B cell (primary cell): ENCODE measurements at regions not wholly inside any gene's neighbourhood (a gene's known extent, or its start where the extent isn't known, plus 50 kb on each side); places are given as distances from the start of the nearest gene placed in this dataset.
"Not testable (repeated sequence)": the region's sequence is repeated elsewhere in the genome, so short reads cannot be mapped to it uniquely, and the experiment has no call there.

Experiments used
- ATAC-seq: fragments of 200-7000 bp; cut with Tn5 transposase; one replicate; pipeline ENCODE4 v1.10.0; 2021; ENCODE audit warnings: low read depth, mild to moderate bottlenecking, moderate number of reproducible peaks, moderate library complexity
- CTCF ChIA-PET: fragments of 350-600 bp; sonication (Branson Sonifier 250); formaldehyde crosslinking; loops from one replicate; lab custom pipeline; 2021; ENCODE audit warnings: antibody characterized with exemption, inconsistent platforms; lab: Charles Lee
- POLR2A ChIA-PET: fragments of 350-600 bp; sonication (Branson Sonifier 250); formaldehyde crosslinking; loops from one replicate; lab custom pipeline; 2021; ENCODE audit warnings: antibody characterized with exemption; lab: Charles Lee
- DNase-seq: peaks from one replicate; pipeline ENCODE4 v3.0.0; 2013
- H2AFZ ChIP-seq: 2 replicates; pipeline ENCODE4 v1.6.1; 2012; ENCODE audit warnings: mild to moderate bottlenecking, low read depth, low read length; ENCODE audit not compliant: insufficient read depth, poor library complexity, severe bottlenecking
- H3K27ac ChIP-seq, 2 donors: 1 replicate in 1 of 2; 2 replicates in 1 of 2; pipeline ENCODE4 v1.5.1; 2012 to 2013; ENCODE audit warnings: low read length in 2 of 2, mild to moderate bottlenecking in 2 of 2, moderate library complexity in 1 of 2
- H3K27me3 ChIP-seq, 4 experiments: fragments of 200-600 bp in 1 of 4; sonication (generic) in 1 of 4; replicated peaks in 1 of 4; 1 replicate in 2 of 4; 2 replicates in 2 of 4; pipeline versions ENCODE4 v1.6.1 to v1.7.0; 2013 to 2016; ENCODE audit warnings: low read length in 3 of 4, mild to moderate bottlenecking in 2 of 4, mixed read lengths in 1 of 4, moderate library complexity in 1 of 4; ENCODE audit not compliant: insufficient read depth in 4 of 4, control insufficient read depth in 3 of 4; ENCODE audit errors: control extremely low read depth in 1 of 4
- H3K36me3 ChIP-seq, 2 experiments: replicated peaks in 1 of 2; 1 replicate in 1 of 2; 2 replicates in 1 of 2; pipeline versions ENCODE4 v1.6.1 to v1.7.1; 2013; ENCODE audit warnings: low read length in 1 of 2; ENCODE audit not compliant: insufficient read depth in 2 of 2, control insufficient read depth in 1 of 2; ENCODE audit errors: control extremely low read depth in 1 of 2, extremely low read depth in 1 of 2
- H3K4me1 ChIP-seq, 2 donors: fragments of 200-600 bp in 1 of 2; sonication (generic) in 1 of 2; 1 replicate in 1 of 2; 2 replicates in 1 of 2; pipeline versions ENCODE4 v1.5.1 to v1.6.1; 2013 to 2017; ENCODE audit warnings: low read length in 2 of 2; ENCODE audit not compliant: control insufficient read depth in 2 of 2, insufficient read depth in 2 of 2
- H3K4me2 ChIP-seq: replicated peaks from 2 replicates; pipeline ENCODE3; 2012; ENCODE audit warnings: mild to moderate bottlenecking, low read depth, low read length; ENCODE audit not compliant: poor library complexity, severe bottlenecking
- H3K4me3 ChIP-seq, 5 experiments: fragments of 200-600 bp in 1 of 5; sonication (generic) in 1 of 5; 1 replicate in 3 of 5; 2 replicates in 2 of 5; pipeline versions ENCODE4 v1.5.1 to v1.7.0; 2011 to 2016; ENCODE audit warnings: low read length in 4 of 5, mild to moderate bottlenecking in 4 of 5, low read depth in 2 of 5, control low read depth in 1 of 5, moderate library complexity in 1 of 5; ENCODE audit not compliant: insufficient read depth in 1 of 5; ENCODE audit errors: control extremely low read depth in 1 of 5, extremely low read depth in 1 of 5
- H3K79me2 ChIP-seq: fragments of 200-600 bp; sonication (generic); one replicate; pipeline ENCODE4 v1.6.0; 2016; ENCODE audit warnings: low read length; ENCODE audit not compliant: control insufficient read depth, insufficient read depth
- H3K9ac ChIP-seq: fragments of 200-600 bp; sonication (generic); 2 replicates; pipeline ENCODE4 v1.6.1; 2017; ENCODE audit warnings: mild to moderate bottlenecking, low read length, moderate library complexity
- H3K9me3 ChIP-seq, 3 donors: one replicate each; pipeline versions ENCODE4 v1.6.1 to v1.7.1; 2013; ENCODE audit warnings: low read length in 2 of 3; ENCODE audit not compliant: control insufficient read depth in 2 of 3, insufficient read depth in 1 of 3; ENCODE audit errors: control extremely low read depth in 1 of 3
- H4K20me1 ChIP-seq: 2 replicates; pipeline ENCODE4 v1.6.0; 2012; ENCODE audit warnings: mild to moderate bottlenecking, low read length; ENCODE audit not compliant: insufficient read depth, control insufficient read depth, poor library complexity, severe bottlenecking
- H3K27ac Mint-ChIP-seq: one replicate; pipeline ENCODE4 v1.8.0; 2021; ENCODE audit warnings: mixed read lengths
- H3K27me3 Mint-ChIP-seq: one replicate; pipeline ENCODE4 v1.8.0; 2021; ENCODE audit warnings: mixed read lengths
- H3K4me1 Mint-ChIP-seq: one replicate; pipeline ENCODE4 v1.8.0; 2021; ENCODE audit warnings: mixed read lengths
- H3K4me3 Mint-ChIP-seq: one replicate; pipeline ENCODE4 v1.8.0; 2021; ENCODE audit warnings: mixed read lengths
- H3K9me3 Mint-ChIP-seq: one replicate; pipeline ENCODE4 v1.8.0; 2022; ENCODE audit warnings: mixed read lengths; ENCODE audit not compliant: insufficient read depth
- CTCF ChIP-seq: fragments of 200-600 bp; IDR thresholded peaks from one replicate; pipeline ENCODE4 v1.8.0; 2022; ENCODE audit warnings: antibody characterized with exemption, mild to moderate bottlenecking
- EZH2 ChIP-seq: IDR thresholded peaks from 2 replicates; pipeline ENCODE4 v1.6.1; 2012; ENCODE audit warnings: borderline replicate concordance, low read depth, mild to moderate bottlenecking, moderate library complexity, low read length; ENCODE audit not compliant: insufficient read depth, poor library complexity, severe bottlenecking
- WGBS: methylation state at CpG from one replicate; pipeline ENCODE4 v1.1.5; 2013; ENCODE audit warnings: missing lambda C conversion rate; ENCODE audit not compliant: insufficient coverage; 5-methylcytosine and 5-hydroxymethylcytosine counted together
- intact Hi-C: fragments of 100-400 bp; cut with micrococcal nuclease; formaldehyde crosslinking; loops from one replicate; pipeline ENCODE4 v1.10.0; 2022

GRCh38 chr11:100409267-100409666 is 277.8 kb upstream of the ARHGAP42 start:
- intact Hi-C loops, H3K9ac ChIP-seq, H3K4me3 ChIP-seq, H3K4me3 Mint-ChIP-seq, H3K27me3 ChIP-seq, H3K4me1 ChIP-seq, CTCF ChIA-PET, H3K4me1 Mint-ChIP-seq, POLR2A ChIA-PET, H3K9me3 ChIP-seq, H3K36me3 ChIP-seq, H3K79me2 ChIP-seq, H3K27me3 Mint-ChIP-seq, H3K27ac ChIP-seq, DNase-seq, H3K27ac Mint-ChIP-seq, H2AFZ ChIP-seq, H4K20me1 ChIP-seq, H3K9me3 Mint-ChIP-seq, H3K4me2 ChIP-seq, ATAC-seq: not testable (repeated sequence)
- WGBS: 88% methylated on average over 9 of the region's 11 CpGs

DNA sequence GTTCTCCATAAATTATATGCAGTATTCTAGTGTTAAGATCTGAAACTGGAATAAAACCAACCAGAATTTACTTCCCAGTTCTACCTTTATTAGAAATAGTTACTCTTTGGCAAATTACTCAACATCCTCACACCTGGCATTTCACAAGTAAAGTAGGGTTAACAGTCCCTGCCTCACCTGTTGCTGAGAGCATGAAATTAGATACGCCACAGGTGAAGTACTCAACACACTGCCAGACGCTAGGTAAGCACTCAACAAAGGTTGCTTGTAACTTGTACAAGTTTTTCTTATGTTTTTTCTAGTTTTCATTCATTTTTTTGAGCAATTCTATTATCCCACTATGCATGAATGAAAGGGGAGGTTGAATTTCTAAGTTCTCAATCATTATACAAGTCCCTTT is 267.6 kb upstream of the ARHGAP42 start:
- DNase-seq (no peak), ATAC-seq (no peak)
- intact Hi-C loops: no loop called here
- Mint-ChIP-seq H3K4me3 (no peak overlapping the region), H3K27ac (no peak overlapping the region), H3K27me3 (no peaks in the 10 kb centered on the region), H3K4me1 (no peaks in the 10 kb centered on the region), H3K9me3 (peaks cover 10% of the 10 kb centered on the region)
- no CpG with 5 or more reads among the region's 2 CpGs for WGBS
- Histone ChIP-seq H3K4me2 (no peak overlapping the region), H3K27ac (no peak overlapping the region), H3K9ac (no peak overlapping the region), H3K79me2 (no peaks in the 10 kb centered on the region), H2AFZ (no peak overlapping the region), H3K4me3 (no peak overlapping the region), H4K20me1 (no peaks in the 10 kb centered on the region), H3K4me1 (no peaks in the 10 kb centered on the region), H3K9me3 (peaks cover 0 to 4% (median 3%) of the 10 kb centered on the region in 3 donors), H3K27me3 (no peaks in the 10 kb centered on the region), H3K36me3 (no peaks in the 10 kb centered on the region)
- no peak for TF ChIP-seq CTCF
- TF ChIP-seq EZH2: no peak
- POLR2A ChIA-PET: no interaction called here
- CTCF ChIA-PET: no interaction called here
